ENCODE measurements at regions not wholly inside any gene's neighbourhood (a gene's known extent, or its start where the extent isn't known, plus 50 kb on each side); places are given as distances from the start of the nearest gene placed in this dataset.

DNA sequence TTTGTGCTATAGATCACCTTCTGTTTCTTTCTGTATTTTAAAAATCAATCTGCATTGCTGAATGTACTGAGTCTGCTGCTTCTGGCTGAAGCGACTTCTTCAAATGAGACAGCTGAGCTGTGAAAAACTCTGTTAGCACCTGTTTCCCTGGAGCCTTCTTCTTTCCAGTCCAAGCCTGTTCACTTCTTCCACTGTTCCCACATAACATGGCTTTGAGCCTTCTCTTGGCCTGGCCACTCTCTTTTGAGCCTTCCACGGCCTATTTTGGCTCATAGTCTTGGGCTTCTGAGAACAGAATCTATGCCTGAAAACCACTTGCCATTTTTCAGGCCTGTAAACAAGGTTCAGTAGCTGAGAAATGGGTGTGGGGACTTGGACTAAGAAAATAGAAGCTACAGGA, 132.9 kb upstream of the IGFBP7 start:
- in situ Hi-C loops (cut with HindIII; ENCODE audit: low pct_unique_long_range_greater_than_20kb, low sequenced_read_pairs) (no loop called here), intact Hi-C loops (cut with micrococcal nuclease; ENCODE audit: unreplicated experiment) (no loop called here)
- Histone ChIP-seq H3K4me1 (ENCODE audit: control insufficient read depth, insufficient read depth, low read length) (no peaks in the 10 kb centered on the region), H3K27ac (ENCODE audit: low read length) (no peak overlapping the region), H3K27me3 (ENCODE audit: control insufficient read depth, insufficient read depth, low read length) (no peaks in the 10 kb centered on the region), H3K4me3 (ENCODE audit: low read depth in 2 of 2, low read length in 2 of 2) (no peak overlapping the region), H3K9me3 (ENCODE audit: control insufficient read depth, insufficient read depth, low read depth, low read length) (no peaks in the 10 kb centered on the region), H3K36me3 (ENCODE audit: control insufficient read depth, insufficient read depth, low read length) (no peaks in the 10 kb centered on the region)
- DNase-seq (ENCODE audit: low read depth, low spot score) (no peak), ATAC-seq (no peak)
- ChIA-PET CTCF (no interaction called here), POLR2A (no interaction called here)
- no peak for TF ChIP-seq SIN3A (IDR thresholded peaks at IDR 0.05; ENCODE audit: borderline replicate concordance, insufficient read depth, low read depth, low read length)
- no peak for TF ChIP-seq TCF7L2 (IDR thresholded peaks at IDR 0.05; ENCODE audit: low read depth, low read length)
- no peak for TF ChIP-seq REST (IDR thresholded peaks at IDR 0.05; ENCODE audit: insufficient read depth in 1 of 2, low read depth in 2 of 2, low read length in 1 of 2)
- no peak for TF ChIP-seq POLR2AphosphoS5 (IDR thresholded peaks at IDR 0.05; ENCODE audit: low read depth, low read length)
- no peak for TF ChIP-seq CTCF (IDR thresholded peaks at IDR 0.05)
- BruUV-seq (replicated peaks), result no TSS peak

GRCh38 chr4:57234252-57234775, 124.1 kb upstream of the IGFBP7 start:
- no peaks in the 10 kb centered on the region for H3K27me3 ChIP-seq (ENCODE audit: control insufficient read depth, insufficient read depth, low read length)
- intact Hi-C loops (cut with micrococcal nuclease; ENCODE audit: unreplicated experiment), result no loop called here
- no peak for ATAC-seq
- DNase-seq (ENCODE audit: low read depth, low spot score), result no peak
- no peaks in the 10 kb centered on the region for H3K36me3 ChIP-seq (ENCODE audit: control insufficient read depth, insufficient read depth, low read length)
- no peak overlapping the region for H3K4me3 ChIP-seq (ENCODE audit: low read depth in 2 of 2, low read length in 2 of 2)
- no peaks in the 10 kb centered on the region for H3K4me1 ChIP-seq (ENCODE audit: control insufficient read depth, insufficient read depth, low read length)
- ChIA-PET CTCF (no interaction called here), POLR2A (no interaction called here)
- TF ChIP-seq CTCF (IDR thresholded peaks at IDR 0.05), result no peak
- no peak for TF ChIP-seq POLR2AphosphoS5 (IDR thresholded peaks at IDR 0.05; ENCODE audit: low read depth, low read length)
- TF ChIP-seq SIN3A (IDR thresholded peaks at IDR 0.05; ENCODE audit: borderline replicate concordance, insufficient read depth, low read depth, low read length), result no peak
- no peak for TF ChIP-seq TCF7L2 (IDR thresholded peaks at IDR 0.05; ENCODE audit: low read depth, low read length)
- no peak for TF ChIP-seq REST (IDR thresholded peaks at IDR 0.05; ENCODE audit: insufficient read depth in 1 of 2, low read depth in 2 of 2, low read length in 1 of 2)
- H3K9me3 ChIP-seq (ENCODE audit: control insufficient read depth, insufficient read depth, low read depth, low read length), result no peaks in the 10 kb centered on the region
- BruUV-seq (replicated peaks), result no TSS peak
- no peak overlapping the region for H3K27ac ChIP-seq (ENCODE audit: low read length)
- in situ Hi-C loops (cut with HindIII; ENCODE audit: low pct_unique_long_range_greater_than_20kb, low sequenced_read_pairs), result no loop called here
